Panc1 (cell line): ENCODE measurements at regions not wholly inside any gene's neighbourhood (a gene's known extent, or its start where the extent isn't known, plus 50 kb on each side); places are given as distances from the start of the nearest gene placed in this dataset.

Experiments
- ATAC-seq: fragments of 200-7000 bp; cut with Tn5 transposase; 2 replicates; pipeline ENCODE4 v1.9.1; 2020; ENCODE audit warnings: mild to moderate bottlenecking, moderate library complexity
- BruUV-seq: library from RNA; stranded (reverse); fragments of 400-500 nt; replicated peaks from 2 replicates; lab custom pipeline; 2021; lab: Mats Ljungman, UMichigan
- CTCF ChIA-PET: fragments of 300-600 bp; sonication (Branson Sonifier 250); formaldehyde crosslinking; loops from one replicate; lab custom pipeline; 2022; ENCODE audit warnings: antibody characterized with exemption; lab: Charles Lee
- POLR2A ChIA-PET: fragments of 300-600 bp; sonication (Branson Sonifier 250); formaldehyde crosslinking; loops from one replicate; lab custom pipeline; 2022; ENCODE audit warnings: antibody characterized with exemption; lab: Charles Lee
- DNase-seq: peaks from one replicate; pipeline ENCODE4 v3.0.0-alpha.2; 2010; ENCODE audit warnings: low read depth, low spot score
- H3K27ac ChIP-seq: 2 replicates; pipeline ENCODE4 v1.5.1; 2011; ENCODE audit warnings: mild to moderate bottlenecking, low read length, inconsistent platforms
- H3K27me3 ChIP-seq: fragments of 200-500 bp; sonication (Bioruptor generic); 2 replicates; pipeline ENCODE4 v1.6.0; 2014; ENCODE audit warnings: low read length, inconsistent platforms; ENCODE audit not compliant: control insufficient read depth, insufficient read depth
- H3K36me3 ChIP-seq: fragments of 200-500 bp; sonication (Bioruptor generic); 2 replicates; pipeline ENCODE4 v1.5.1; 2014; ENCODE audit warnings: inconsistent platforms, mild to moderate bottlenecking, low read length, moderate library complexity; ENCODE audit not compliant: control insufficient read depth, insufficient read depth
- H3K4me1 ChIP-seq: 2 replicates; pipeline ENCODE4 v1.5.1; 2011; ENCODE audit warnings: inconsistent platforms, mild to moderate bottlenecking, low read length, moderate library complexity; ENCODE audit not compliant: control insufficient read depth, insufficient read depth
- H3K4me3 ChIP-seq, 2 experiments: 2 replicates each; pipeline ENCODE4 v1.5.1; 2011 to 2012; ENCODE audit warnings: low read depth in 2 of 2, low read length in 2 of 2, mild to moderate bottlenecking in 2 of 2, inconsistent platforms in 1 of 2, moderate library complexity in 1 of 2
- H3K9me3 ChIP-seq: fragments of 200-500 bp; sonication (Bioruptor generic); 2 replicates; pipeline ENCODE4 v1.5.1; 2014; ENCODE audit warnings: low read depth, mild to moderate bottlenecking, inconsistent platforms, low read length, moderate library complexity; ENCODE audit not compliant: control insufficient read depth, insufficient read depth
- CTCF ChIP-seq: fragments of 450-650 bp; IDR thresholded peaks from 2 replicates; pipeline ENCODE4 v1.5.1; 2017; ENCODE audit warnings: mild to moderate bottlenecking
- POLR2AphosphoS5 ChIP-seq: IDR thresholded peaks from 2 replicates; pipeline ENCODE4 v1.6.1; 2012; ENCODE audit warnings: mild to moderate bottlenecking, low read depth, low read length, moderate library complexity
- SIN3A ChIP-seq: IDR thresholded peaks from 2 replicates; pipeline ENCODE4 v1.6.1; 2012; ENCODE audit warnings: low read depth, mild to moderate bottlenecking, low read length, moderate library complexity, borderline replicate concordance; ENCODE audit not compliant: insufficient read depth
- TCF7L2 ChIP-seq: IDR thresholded peaks from 2 replicates; pipeline ENCODE4 v1.6.1; 2011; ENCODE audit warnings: mild to moderate bottlenecking, low read depth, low read length, inconsistent platforms
- in situ Hi-C: cut with HindIII; loops from 2 replicates; pipeline ENCODE4 v1.10.0; 2016; ENCODE audit warnings: low sequenced_read_pairs, low pct_unique_long_range_greater_than_20kb
- intact Hi-C: fragments of 100-400 bp; cut with micrococcal nuclease; formaldehyde crosslinking; loops from one replicate; pipeline ENCODE4 v1.10.0; 2022; ENCODE audit not compliant: unreplicated experiment
- TF ChIP-seq, protein P1 (sequence below), 2 experiments: IDR thresholded peaks; 2 replicates each; pipeline ENCODE4 v1.6.1; 2011 to 2012; ENCODE audit warnings: low read depth in 2 of 2, control low read depth in 1 of 2, low read length in 1 of 2, mild to moderate bottlenecking in 1 of 2, moderate library complexity in 1 of 2; ENCODE audit not compliant: insufficient read depth in 1 of 2

DNA sequence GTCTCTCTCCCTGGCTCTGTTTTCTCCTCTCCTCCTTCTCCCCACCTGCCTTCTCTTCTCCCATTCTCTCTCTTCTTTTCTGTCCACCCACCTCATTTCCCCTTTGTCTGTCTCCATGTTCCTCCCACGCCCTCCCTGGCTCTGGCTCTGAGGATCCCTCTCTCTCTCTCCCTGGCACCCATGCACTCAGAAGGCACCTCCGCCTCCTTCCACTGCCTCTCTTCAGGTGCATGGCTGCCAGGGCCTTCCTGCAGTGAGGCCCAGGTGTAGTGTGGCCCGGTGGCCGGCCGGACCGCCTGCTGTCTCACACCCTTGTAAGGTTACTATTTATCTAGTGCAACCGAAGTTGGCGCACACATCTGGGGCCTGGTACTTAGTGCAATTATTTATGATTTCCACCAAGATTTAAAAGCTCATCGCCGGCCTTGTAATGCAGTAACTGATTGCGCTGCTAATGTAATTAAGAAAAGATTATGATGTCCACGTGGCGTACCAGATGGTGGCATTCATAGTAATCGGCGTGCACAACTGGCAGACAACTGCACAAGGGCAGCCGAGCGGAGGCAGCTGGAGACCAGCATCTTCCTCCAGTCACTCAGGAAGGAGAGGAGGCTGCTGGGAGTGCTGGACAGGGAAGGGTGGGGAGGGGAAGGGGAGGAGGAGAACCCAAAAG lies 50.4 kb upstream of the MVB12B start:
- POLR2A ChIA-PET = no interaction called here
- Histone ChIP-seq H3K4me1 (no peaks in the 10 kb centered on the region), H3K36me3 (no peaks in the 10 kb centered on the region), H3K27me3 (no peaks in the 10 kb centered on the region), H3K9me3 (no peaks in the 10 kb centered on the region), H3K4me3 (no peak overlapping the region), H3K27ac (no peak overlapping the region)
- TF ChIP-seq CTCF (no peak), POLR2AphosphoS5 (no peak), SIN3A (no peak), TCF7L2 (no peak)
- TF ChIP-seq, protein P1, sequence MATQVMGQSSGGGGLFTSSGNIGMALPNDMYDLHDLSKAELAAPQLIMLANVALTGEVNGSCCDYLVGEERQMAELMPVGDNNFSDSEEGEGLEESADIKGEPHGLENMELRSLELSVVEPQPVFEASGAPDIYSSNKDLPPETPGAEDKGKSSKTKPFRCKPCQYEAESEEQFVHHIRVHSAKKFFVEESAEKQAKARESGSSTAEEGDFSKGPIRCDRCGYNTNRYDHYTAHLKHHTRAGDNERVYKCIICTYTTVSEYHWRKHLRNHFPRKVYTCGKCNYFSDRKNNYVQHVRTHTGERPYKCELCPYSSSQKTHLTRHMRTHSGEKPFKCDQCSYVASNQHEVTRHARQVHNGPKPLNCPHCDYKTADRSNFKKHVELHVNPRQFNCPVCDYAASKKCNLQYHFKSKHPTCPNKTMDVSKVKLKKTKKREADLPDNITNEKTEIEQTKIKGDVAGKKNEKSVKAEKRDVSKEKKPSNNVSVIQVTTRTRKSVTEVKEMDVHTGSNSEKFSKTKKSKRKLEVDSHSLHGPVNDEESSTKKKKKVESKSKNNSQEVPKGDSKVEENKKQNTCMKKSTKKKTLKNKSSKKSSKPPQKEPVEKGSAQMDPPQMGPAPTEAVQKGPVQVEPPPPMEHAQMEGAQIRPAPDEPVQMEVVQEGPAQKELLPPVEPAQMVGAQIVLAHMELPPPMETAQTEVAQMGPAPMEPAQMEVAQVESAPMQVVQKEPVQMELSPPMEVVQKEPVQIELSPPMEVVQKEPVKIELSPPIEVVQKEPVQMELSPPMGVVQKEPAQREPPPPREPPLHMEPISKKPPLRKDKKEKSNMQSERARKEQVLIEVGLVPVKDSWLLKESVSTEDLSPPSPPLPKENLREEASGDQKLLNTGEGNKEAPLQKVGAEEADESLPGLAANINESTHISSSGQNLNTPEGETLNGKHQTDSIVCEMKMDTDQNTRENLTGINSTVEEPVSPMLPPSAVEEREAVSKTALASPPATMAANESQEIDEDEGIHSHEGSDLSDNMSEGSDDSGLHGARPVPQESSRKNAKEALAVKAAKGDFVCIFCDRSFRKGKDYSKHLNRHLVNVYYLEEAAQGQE (IDR thresholded peaks at IDR 0.05; ENCODE audit: insufficient read depth in 1 of 2, low read depth in 2 of 2, low read length in 1 of 2) = no peak
- ATAC-seq (no peak), DNase-seq (no peak)
- intact Hi-C loops = no loop called here
- no TSS peak for BruUV-seq
- in situ Hi-C loops = no loop called here
- CTCF ChIA-PET = no interaction called here
